Mammary epithelial cell (primary cell): ENCODE measurements at regions not wholly inside any gene's neighbourhood (a gene's known extent, or its start where the extent isn't known, plus 50 kb on each side); places are given as distances from the start of the nearest gene placed in this dataset.
"Not testable (repeated sequence)": the region's sequence is repeated elsewhere in the genome, so short reads cannot be mapped to it uniquely, and the experiment has no call there.

Experiments
- CTCF ChIP-seq, 2 donors: IDR thresholded peaks in 1 of 2; conservative IDR thresholded peaks in 1 of 2; 2 replicates each; pipeline ENCODE4 v1.5.1; 2011 to 2012; ENCODE audit warnings: inconsistent platforms in 2 of 2, low read length in 2 of 2, mild to moderate bottlenecking in 2 of 2, control low read depth in 1 of 2, low read depth in 1 of 2; ENCODE audit not compliant: insufficient read depth in 1 of 2; ENCODE audit errors: extremely low read depth in 1 of 2
- EZH2 ChIP-seq: IDR thresholded peaks from 2 replicates; pipeline ENCODE4 v1.6.1; 2012; ENCODE audit warnings: low read length, inconsistent platforms, borderline replicate concordance

DNA sequence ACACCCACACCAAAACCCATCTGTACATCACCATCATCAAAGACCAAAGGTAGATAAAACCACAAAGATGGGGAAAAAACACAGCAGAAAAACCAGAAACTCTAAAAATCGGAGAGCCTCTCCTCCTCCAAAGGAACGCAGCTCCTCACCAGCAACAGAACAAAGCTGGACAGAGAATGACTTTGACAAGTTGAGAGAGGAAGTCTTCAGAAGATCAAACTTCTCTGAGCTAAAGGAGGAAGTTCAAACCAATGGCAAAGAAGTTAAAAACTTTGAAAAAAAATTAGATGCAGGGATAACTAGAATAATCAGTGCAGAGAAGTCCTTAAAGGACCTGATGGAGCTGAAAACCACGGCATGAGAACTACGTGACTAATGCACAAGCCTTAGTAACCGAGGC lies 247.5 kb upstream of the ERBB4 start:
- TF ChIP-seq CTCF (conservative IDR thresholded peaks at IDR 0.05 in 1 of 2, IDR thresholded peaks at IDR 0.05 in 1 of 2; ENCODE audit: extremely low read depth in 1 of 2, insufficient read depth in 1 of 2, low read depth in 1 of 2, low read length in 2 of 2); EZH2: not testable (repeated sequence)
